HepG2 (cell line): ENCODE measurements at regions not wholly inside any gene's neighbourhood (a gene's known extent, or its start where the extent isn't known, plus 50 kb on each side); places are given as distances from the start of the nearest gene placed in this dataset.
A peak's percentile ranks its signal among the peaks of the same experiment; 100 is the strongest.

Experiments used
- ATAD3A ChIP-seq: sonication (generic); formaldehyde crosslinking; IDR thresholded peaks from 2 replicates; pipeline ENCODE4 v1.4.0; 2020; ENCODE audit warnings: missing genetic modification reagents
- CCDC6 ChIP-seq: sonication (generic); formaldehyde crosslinking; IDR thresholded peaks from 2 replicates; pipeline ENCODE4 v1.8.1; 2022; ENCODE audit warnings: mild to moderate bottlenecking, missing genetic modification reagents, moderate library complexity
- DRAP1 ChIP-seq: IDR thresholded peaks from 2 replicates; pipeline ENCODE4 v1.6.1; 2016; ENCODE audit warnings: missing genetic modification reagents, missing compliant biosample characterization
- HDAC1 ChIP-seq: sonication (generic); formaldehyde crosslinking; IDR thresholded peaks from 2 replicates; pipeline ENCODE4 v1.5.1; 2020; ENCODE audit warnings: mild to moderate bottlenecking, missing genetic modification reagents
- HNF4G ChIP-seq, 2 experiments: sonication (generic) in 1 of 2; formaldehyde crosslinking in 1 of 2; IDR thresholded peaks; 2 replicates each; pipeline versions ENCODE4 v1.4.0 to v1.6.1; 2011 to 2020; ENCODE audit warnings: borderline replicate concordance in 2 of 2, low read depth in 2 of 2, mild to moderate bottlenecking in 2 of 2, low read length in 1 of 2, missing genetic modification reagents in 1 of 2, moderate library complexity in 1 of 2
- HNRNPH1 ChIP-seq: fragments of 200-400 bp; formaldehyde crosslinking; optimal IDR thresholded peaks from 2 replicates; pipeline ENCODE3; 2017; ENCODE audit warnings: mild to moderate bottlenecking, low read depth, low read length
- KAT2B ChIP-seq: fragments of 150-350 bp; IDR thresholded peaks from 2 replicates; pipeline ENCODE4 v1.6.1; 2014; ENCODE audit warnings: low read depth, low read length, borderline replicate concordance
- MAFF ChIP-seq: IDR thresholded peaks from 2 replicates; pipeline ENCODE4 v1.6.1; 2011; ENCODE audit warnings: low read depth, low read length, improper control_type of control experiment
- NCOR1 ChIP-seq: fragments of 200-600 bp; sonication (generic); IDR thresholded peaks from 2 replicates; pipeline ENCODE4 v1.7.0; 2017; ENCODE audit warnings: antibody characterized with exemption, low read length, borderline replicate concordance
- PAXIP1 ChIP-seq: sonication (generic); formaldehyde crosslinking; conservative IDR thresholded peaks from 2 replicates; pipeline ENCODE4 v1.4.0; 2020; ENCODE audit warnings: mild to moderate bottlenecking, missing genetic modification reagents, moderate library complexity
- RFX3 ChIP-seq: IDR thresholded peaks from 2 replicates; pipeline ENCODE4 v1.6.1; 2016; ENCODE audit warnings: missing biosample characterization, missing genetic modification reagents
- RXRB ChIP-seq: IDR thresholded peaks from 2 replicates; pipeline ENCODE4 v1.6.1; 2016; ENCODE audit warnings: borderline replicate concordance, missing genetic modification reagents, missing compliant biosample characterization
- SOX13 ChIP-seq, 3 experiments: fragments of 450-650 bp in 1 of 3; sonication (generic) in 1 of 3; formaldehyde crosslinking in 1 of 3; IDR thresholded peaks in 2 of 3; conservative IDR thresholded peaks in 1 of 3; 2 replicates each; pipeline versions ENCODE4 v1.5.0 to v1.6.1; 2016 to 2020; ENCODE audit warnings: antibody characterized with exemption in 1 of 3, mild to moderate bottlenecking in 1 of 3, missing compliant biosample characterization in 1 of 3, missing genetic modification reagents in 1 of 3, moderate library complexity in 1 of 3
- ZBTB7B ChIP-seq: sonication (generic); formaldehyde crosslinking; IDR thresholded peaks from 2 replicates; pipeline ENCODE4 v1.4.0; 2020; ENCODE audit warnings: missing genetic modification reagents
- ZMYM2 ChIP-seq: sonication (generic); formaldehyde crosslinking; IDR thresholded peaks from 2 replicates; pipeline ENCODE4 v1.8.0; 2022; ENCODE audit warnings: mild to moderate bottlenecking, missing genetic modification reagents
- ZNF20 ChIP-seq: sonication (generic); formaldehyde crosslinking; IDR thresholded peaks from 2 replicates; pipeline ENCODE4 v1.4.0; 2020; ENCODE audit warnings: mild to moderate bottlenecking, moderate library complexity, missing genetic modification reagents
- ZNF282 ChIP-seq: fragments of 450-650 bp; IDR thresholded peaks from 2 replicates; pipeline ENCODE4 v1.6.1; 2018; ENCODE audit not compliant: partially characterized antibody
- ZNF605 ChIP-seq: sonication (generic); formaldehyde crosslinking; IDR thresholded peaks from 2 replicates; pipeline ENCODE4 v1.8.0; 2022; ENCODE audit warnings: mild to moderate bottlenecking, missing genetic modification reagents
- ZNF687 ChIP-seq: sonication (generic); formaldehyde crosslinking; IDR thresholded peaks from 2 replicates; pipeline ENCODE4 v1.5.1; 2020; ENCODE audit warnings: mild to moderate bottlenecking, missing genetic modification reagents, moderate library complexity

GRCh38 chr20:50330504-50331313 is 140.1 kb downstream of the CEBPB start (continued):
- TF ChIP-seq HNF4G (IDR thresholded peaks at IDR 0.05; ENCODE audit: borderline replicate concordance, low read depth, low read length) (peak; percentile 40; the same call in 1 of the 2 replicates), HNF4G (CRISPR knock-in tag; IDR thresholded peaks at IDR 0.05; ENCODE audit: borderline replicate concordance, low read depth) (no peak; the same call in 1 of the 2 replicates), ZNF605 (CRISPR knock-in tag) (no peak), ZNF282 (no peak), ZMYM2 (CRISPR knock-in tag) (no peak), ZNF20 (no peak), ZBTB7B (peak; percentile 90; the same call in 1 of the 2 replicates), MAFF (peak; percentile 19; the same call in 1 of the 2 replicates), HDAC1 (CRISPR knock-in tag) (peak; percentile 13; the same call in 1 of the 2 replicates), PAXIP1 (peak; percentile 48; the same call in 1 of the 2 replicates), SOX13 (IDR thresholded peaks at IDR 0.05) (peak; percentile 83), SOX13 (CRISPR knock-in tag; conservative IDR thresholded peaks at IDR 0.05 in 1 of 2, IDR thresholded peaks at IDR 0.05 in 1 of 2) (peak in 1 of 2 experiments; percentile 97; a peak in 2 of 4 replicates), DRAP1 (CRISPR knock-in tag) (peak; percentile 46), HNRNPH1 (no peak), ATAD3A (no peak), RXRB (peak; percentile 75; the same call in 1 of the 2 replicates), KAT2B (no peak), NCOR1 (no peak), CCDC6 (CRISPR knock-in tag) (no peak), RFX3 (CRISPR knock-in tag) (no peak), ZNF687 (CRISPR knock-in tag) (peak; percentile 68)
